NCI-H2171 (cell line): ENCODE measurements at regions not wholly inside any gene's neighbourhood (a gene's known extent, or its start where the extent isn't known, plus 50 kb on each side); places are given as distances from the start of the nearest gene placed in this dataset.
A peak's percentile ranks its signal among the peaks of the same experiment; 100 is the strongest.
"Not testable (repeated sequence)": the region's sequence is repeated elsewhere in the genome, so short reads cannot be mapped to it uniquely, and the experiment has no call there.

Source experiments
- DNase-seq: peaks from one replicate; lab custom pipeline; 2025; lab: John Stamatoyannopoulos, UW

DNA sequence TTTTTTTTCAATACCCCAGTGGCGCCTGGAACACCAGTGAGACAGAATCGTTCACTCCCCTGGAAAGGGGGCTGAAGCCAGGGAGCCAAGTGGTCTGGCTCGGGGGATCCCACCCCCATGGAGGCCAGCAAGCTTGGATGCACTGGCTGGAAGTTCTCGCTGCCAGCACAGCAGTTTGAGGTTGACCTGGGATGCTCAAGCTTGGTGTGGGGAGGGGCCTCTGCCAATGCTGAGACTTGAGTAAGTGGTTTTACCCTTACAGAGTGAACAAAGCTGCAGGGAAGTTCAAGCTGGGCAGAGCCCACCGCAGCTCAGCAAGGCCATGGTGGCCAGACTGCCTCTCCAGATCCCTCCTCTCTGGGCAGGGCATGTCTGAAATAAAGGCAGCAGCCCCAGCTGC, 276.2 kb upstream of the CNTN6 start:
- DNase-seq: no peak

DNA sequence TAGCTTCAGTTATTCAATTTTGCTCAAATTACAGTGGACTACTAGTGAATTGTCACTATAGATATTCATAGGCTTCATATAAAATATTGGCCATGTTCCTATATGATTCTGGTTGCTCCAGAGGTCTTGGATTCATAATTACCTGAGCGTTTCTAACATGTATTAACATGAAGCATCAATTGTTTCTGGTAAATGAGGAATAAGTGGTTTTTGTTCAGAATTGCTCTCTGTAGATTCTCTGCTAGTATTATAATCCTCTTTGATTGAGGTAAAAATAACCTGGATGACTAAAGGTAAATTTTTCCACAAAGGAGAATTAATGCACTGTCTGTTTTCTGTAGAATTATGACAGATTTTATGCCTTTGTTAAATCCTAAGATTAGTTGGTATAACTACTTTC, 258.1 kb upstream of the CNTN6 start:
- DNase-seq: no peak

DNA sequence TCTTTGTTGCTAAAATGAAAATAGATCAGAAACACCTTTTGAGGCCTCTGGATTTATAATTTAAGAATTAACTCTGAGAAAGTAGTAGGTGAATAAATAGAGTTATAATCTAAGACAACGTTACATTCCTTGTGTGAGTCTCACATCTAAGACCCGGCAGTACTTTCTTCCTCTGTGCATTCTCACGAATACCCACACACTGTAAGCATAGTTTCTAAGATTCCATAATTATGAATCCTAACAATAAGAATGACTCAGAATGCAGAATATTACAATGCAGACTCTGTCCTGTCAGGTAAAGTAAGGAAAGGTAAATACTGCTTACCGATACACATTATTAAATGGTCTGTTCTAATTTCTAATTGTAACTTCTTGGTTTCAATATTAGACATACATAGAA, 257.7 kb upstream of the CNTN6 start:
- DNase-seq: no peak

DNA sequence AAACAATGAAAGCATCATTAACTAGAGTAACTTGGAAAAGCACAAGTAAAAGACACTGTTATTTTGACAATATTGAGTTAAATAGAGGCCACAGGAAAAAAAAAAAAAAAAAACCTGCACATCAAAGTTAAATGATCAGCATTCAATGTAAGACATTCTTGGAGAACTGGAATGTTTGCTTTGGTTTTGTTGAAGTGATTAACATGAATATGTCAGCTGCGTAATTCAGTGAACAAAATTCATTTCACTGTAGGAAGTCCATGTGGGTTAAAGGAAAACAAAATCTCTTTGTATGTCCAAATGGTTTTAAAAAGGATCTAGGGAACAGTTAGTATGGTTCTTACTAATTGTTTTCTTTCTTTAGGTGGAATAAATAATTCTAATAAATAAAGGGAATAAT, 252.8 kb upstream of the CNTN6 start:
- no peak for DNase-seq

DNA sequence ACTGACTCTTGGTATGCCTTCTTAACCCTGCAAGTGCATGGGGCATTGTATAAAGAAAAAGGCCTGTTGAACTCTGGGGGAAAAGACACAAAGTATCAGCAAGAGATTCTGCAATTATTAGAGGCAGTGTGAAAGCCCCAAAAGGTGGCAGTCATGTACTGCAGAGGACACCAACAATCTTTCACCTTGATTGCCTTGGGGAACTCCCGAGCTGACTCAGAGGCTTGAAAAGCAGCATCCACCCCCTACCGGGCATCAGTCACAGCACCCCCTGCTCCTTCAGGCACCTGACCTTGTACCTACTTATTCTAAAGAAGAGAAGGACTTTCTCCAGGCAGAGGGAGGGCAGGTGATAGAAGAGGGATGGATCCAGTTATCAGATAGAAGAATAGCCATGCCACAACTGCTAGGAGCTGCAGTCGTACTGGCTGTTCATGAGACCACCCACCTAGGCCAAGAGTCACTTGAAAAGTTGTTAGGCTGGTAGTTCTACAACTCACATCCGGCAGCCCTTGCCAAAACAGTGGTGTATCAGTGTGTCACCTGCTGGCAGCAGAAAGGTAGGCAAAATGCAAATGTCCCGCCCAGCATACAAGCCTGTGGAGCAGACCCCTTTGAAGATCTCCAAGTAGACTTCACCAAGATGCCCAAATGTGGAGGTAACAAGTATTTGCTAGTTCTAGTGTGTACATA, 241.6 kb upstream of the CNTN6 start:
- DNase-seq: no peak

DNA sequence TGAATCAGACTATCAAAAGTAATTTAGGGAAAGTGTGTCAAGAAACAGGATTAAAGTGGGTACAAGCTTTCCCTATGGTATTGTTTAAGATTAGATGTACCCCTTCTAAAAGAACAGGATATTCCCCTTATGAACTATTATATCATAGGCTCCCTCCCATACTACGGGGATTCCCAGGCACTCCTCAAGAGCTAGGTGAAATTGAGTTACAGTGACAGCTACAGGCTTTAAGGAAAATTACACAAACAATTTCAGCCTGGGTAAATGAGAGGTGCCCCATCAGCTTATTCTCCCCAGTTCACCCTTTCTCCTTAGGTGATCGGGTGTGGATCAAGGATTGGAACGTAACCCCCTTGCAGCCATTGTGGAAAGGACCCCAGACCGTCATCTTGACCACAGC, 240.8 kb upstream of the CNTN6 start:
- no peak for DNase-seq

DNA sequence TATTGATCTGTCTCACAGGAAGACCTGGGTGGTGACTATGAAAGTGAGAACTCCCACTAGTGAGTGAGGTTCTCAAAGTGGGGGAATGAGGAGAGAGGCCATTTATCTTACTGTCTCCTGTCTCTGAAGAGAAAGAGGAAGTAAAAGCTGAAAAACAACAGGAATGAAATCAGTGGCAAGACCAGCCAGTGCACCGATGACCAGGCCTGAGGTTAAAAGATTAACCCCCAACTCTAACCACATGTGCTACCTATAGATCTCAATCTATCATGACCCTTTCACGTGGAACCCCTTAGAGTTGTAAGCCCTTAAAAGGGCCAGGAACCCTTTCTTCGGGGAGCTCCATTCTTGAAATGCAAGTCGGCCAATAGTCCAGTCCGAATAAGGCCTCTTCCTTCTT, 239.3 kb upstream of the CNTN6 start:
- DNase-seq: no peak

DNA sequence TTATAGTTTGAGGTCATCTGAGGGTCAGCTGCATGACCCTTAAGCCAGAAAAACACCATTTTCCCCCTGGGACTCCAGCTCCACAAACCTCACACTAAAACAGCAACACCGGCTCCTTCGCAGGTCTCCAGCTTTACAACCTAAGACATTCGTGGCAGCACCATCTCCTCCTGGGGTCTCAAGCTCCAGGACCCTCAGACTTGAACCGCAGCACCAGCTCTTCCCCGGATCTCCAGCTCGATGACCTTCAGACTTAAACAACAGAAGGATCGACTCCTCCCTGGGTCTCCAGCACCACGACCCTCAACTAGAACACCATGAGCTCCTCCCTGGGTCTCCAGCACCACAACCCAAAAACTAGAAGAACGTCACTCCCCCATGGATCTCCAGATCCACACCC, 233.7 kb upstream of the CNTN6 start:
- DNase-seq: no peak

DNA sequence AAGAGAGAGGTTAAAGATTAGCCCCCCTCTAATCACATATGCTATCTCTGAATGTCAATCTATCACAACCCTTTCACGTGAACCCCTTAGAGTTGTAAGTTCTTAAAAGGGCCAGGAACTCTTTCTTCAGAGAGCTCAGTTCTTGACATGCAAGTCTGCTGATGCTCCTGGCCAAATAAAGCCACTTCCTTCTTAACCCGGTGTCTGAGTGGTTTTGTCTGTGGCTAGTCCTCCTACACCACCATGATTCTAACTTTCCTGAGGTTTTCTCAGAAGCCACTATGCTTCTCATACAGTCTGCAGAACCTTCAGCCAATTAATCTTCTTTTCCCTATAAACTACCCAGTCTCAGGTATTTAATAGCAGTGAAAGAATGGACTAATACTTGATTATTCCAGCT, 231.1 kb upstream of the CNTN6 start:
- no peak for DNase-seq

DNA sequence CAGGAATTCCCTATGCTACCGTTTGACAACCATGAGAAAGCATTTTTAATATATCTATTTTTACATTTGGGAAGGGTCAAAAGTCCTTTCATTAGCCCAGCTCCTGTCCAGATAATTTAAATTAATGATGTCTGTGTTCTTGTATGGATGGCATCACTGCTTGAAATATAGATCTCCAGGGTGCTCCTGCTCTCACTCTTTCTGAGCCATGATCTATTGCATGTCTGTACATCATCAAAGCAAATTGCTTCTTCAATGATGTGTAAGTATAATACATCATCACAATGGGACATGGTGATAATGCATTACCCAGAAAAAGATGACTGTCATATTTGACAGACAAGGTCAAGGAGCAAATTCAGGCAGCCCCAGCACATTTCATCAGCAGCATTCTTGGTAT, 223.6 kb upstream of the CNTN6 start:
- no peak for DNase-seq

DNA sequence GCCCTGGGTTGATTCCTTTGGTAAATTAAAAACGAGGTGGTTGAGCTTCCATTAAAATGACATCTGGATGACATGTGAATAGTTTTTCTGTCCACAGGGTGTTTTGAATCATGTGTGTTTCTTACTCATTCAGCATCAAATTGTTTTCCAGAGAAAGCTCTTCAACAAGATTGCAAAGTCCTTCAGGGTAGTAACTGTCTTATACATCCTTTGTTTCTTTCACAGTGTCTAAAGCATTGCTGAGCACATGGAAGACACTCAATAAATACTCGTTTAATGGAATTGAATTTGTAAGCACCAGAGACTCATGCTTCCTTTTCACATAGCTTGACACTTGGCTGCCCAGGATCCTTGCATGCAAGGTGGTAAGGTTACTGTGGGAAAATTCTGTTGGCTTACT, 223.1 kb upstream of the CNTN6 start:
- DNase-seq: no peak

DNA sequence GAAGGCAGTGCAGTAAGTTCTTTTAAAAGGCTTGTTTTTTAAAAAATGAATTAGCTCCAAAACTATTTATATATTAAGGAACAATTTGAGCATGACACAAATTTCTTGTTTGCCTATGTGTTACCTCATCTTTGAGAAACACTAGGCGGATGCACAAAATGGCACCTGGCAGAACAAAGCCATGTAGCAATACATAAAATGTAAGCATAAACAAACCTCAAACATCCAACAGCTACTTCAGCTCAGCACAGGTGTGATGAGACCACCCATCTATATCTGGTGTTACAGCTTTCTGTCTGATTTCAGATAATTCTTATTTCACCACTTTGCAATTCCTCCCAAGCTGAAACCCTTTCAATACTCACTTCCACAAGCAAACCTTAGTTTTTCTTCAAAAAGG, 221.2 kb upstream of the CNTN6 start:
- DNase-seq: no peak

DNA sequence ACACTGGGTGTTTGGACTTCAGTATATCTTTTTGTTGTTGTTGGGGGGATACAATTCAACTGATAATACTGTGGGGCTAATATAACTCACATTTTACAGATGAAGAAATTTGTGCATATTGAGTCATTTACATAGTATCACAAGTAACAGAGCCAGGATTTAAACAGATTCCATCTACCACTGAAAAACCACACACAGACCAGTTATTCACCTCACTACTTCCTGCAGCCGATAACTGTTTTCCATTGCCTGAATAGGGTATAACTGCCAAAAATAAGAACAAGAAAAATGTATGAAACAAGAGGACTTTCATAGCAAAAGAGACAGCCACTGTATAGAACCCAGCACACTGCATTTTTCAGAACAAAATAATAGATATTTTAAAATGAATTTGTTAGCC, 215.8 kb upstream of the CNTN6 start:
- DNase-seq: no peak

DNA sequence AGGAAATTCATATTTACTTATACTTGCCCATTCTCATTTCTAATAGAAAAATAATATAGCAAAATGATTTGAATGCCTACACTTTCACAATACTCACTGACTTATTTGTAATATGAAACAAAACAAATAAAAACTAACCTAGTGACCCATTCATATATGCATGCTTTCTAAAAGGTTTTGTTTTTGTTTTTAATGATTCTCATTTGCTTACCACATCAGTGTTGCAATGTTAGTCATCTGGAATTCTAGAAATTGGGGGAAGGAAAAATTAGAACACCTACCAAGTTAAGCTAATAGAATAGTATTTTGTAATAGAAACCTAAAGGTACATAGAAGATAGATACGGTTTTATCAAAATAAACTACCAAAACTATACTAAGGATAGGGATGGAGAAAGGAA, 214.1 kb upstream of the CNTN6 start:
- DNase-seq: no peak

DNA sequence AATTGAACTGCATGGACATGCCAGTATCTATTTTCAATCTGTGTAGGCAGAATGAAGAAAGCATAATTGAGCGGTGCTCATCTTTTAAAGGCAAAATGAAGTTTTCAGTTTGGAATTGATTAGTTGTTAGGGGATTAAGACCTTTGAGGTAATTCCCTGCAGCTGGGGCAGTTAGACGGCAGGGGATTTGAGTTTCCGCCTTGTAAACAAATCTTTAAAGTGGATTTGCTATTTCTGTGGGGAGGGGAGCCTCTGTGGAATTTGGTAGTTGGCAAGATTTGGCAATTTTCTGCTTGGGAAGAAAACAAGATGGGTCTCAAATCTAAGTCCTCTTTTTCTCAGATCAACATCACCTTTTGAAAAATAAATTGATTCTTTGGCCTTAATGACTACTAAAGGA, 212.5 kb upstream of the CNTN6 start:
- DNase-seq: no peak

DNA sequence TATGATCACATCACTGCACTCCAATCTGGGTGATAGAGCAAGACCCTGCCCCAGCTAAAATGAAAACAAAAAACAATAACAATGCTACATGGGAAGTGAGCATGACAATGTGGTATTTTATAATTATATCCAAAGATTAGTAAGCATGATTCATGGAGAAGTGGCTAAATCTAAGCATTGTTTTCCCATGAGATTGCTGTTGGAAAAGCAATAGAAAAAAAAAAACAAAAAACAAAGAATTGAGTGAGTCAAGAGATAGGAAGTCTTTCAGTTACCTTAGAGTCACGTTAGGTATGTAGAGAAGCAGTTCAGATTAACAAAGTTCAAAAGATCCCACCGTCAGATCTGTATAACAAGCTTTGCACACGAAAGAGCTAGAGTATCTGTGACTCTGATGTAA, 210.3 kb upstream of the CNTN6 start:
- no peak for DNase-seq

DNA sequence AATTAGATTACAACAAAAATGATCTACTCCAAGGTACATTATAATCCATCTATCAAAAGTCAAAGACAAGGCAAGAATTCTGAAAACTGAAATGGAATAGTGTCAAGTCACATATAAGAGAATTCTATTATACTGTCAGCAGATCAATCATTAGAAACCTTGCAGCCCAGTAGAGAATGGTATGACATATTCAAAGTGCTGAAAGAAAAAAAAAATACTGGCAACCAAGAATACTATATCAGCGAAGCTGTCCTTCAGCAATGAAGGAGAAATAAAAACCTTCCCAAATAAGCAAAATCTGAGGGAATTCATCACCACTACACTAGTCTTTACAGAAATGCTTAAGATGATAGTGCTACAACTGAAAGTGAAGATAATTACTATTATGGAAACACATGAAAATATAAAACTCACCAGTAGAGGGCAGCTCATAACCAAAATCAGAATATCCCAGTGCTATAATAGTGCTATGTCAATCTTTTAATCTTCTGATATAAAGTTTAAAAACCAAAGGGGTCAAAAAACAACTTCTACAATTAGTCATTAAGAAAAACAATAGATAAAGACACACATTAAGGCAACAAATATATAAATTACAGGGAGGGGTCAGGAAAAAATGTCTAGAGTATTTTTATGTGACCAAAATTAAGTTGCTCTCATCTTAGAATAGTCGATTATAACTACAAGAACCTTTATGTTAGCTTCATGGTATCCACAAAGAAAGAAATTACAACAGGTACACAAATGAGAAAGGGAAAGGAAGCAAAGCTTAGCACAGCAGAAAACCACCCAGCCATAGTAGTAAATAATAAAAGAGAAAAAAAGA, 190.7 kb upstream of the CNTN6 start:
- no peak for DNase-seq

DNA sequence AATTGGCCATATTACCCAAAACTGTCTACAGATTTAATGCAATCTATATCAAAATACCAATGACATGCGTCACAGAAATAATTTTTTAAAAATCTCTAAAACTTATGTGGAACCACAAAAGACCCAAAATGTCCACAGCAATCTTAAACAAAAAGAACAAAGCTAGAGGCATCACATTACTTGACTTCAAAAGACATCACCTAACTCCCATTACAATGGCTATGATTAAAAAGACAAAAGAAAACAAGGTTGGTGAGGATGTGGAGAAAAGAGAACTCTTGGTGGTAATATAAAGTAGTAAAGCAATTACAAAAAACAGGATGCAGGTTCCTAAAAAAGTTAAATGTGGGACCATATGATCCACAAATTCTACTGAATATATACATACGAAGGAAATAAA, 187.6 kb upstream of the CNTN6 start:
- no peak for DNase-seq

DNA sequence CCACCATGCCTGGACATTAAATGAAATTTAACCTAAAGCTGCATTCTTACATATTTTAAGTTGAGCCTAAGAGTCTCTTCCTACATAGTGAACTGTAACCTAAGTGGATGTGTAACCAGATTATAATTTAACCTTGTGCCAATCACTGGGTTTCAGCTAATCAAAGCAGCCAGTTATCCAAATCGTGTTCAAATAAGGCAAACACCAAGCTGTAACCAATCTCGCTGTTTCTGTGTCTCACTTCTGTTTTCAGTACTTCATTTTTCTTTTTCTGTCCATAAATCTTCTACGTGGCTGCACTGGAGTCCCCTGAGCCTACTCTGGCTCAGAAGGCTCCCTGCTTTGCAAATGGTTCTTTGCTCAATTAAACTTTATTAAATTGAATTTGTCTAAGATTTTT, 186.1 kb upstream of the CNTN6 start:
- no peak for DNase-seq

DNA sequence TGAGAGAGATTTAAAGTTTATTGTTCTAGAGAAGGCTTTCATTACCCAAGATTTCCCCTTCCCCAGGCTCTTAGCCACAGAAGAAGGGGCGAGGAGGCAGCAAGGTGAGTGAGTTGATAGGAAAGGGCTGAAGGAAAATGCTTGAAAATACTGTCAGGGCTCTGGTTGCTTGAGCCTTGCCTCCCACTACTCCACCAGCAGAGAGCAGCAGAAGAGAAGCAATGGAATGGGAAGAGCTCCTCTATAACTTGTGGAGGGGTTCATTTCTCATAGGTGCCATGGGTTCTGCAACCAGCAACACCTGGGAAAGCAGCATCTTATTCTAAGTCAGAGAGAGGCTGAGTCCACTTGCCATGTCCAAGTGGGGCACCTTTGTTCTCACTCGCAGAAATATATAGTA, 184.0 kb upstream of the CNTN6 start:
- peak; percentile 12 for DNase-seq

DNA sequence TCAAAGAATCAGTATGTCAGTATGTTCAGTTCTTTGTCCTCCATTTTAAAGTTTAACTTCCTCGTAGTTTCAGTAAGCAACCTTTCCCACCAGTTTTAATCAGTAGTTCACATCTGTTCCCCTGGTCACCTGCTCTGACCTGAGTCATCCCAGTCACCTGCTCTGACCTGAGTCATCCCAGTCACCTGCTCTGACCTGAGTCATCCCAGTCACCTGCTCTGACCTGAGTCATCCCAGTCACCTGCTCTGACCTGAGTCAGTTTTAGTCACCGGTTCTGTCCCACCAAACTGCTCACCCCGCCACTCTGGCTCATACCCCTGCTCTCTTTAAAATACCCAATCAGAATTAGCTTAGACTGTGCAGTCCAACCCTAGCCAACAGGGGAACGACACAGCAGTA, 180.1 kb upstream of the CNTN6 start:
- DNase-seq: not testable (repeated sequence)

DNA sequence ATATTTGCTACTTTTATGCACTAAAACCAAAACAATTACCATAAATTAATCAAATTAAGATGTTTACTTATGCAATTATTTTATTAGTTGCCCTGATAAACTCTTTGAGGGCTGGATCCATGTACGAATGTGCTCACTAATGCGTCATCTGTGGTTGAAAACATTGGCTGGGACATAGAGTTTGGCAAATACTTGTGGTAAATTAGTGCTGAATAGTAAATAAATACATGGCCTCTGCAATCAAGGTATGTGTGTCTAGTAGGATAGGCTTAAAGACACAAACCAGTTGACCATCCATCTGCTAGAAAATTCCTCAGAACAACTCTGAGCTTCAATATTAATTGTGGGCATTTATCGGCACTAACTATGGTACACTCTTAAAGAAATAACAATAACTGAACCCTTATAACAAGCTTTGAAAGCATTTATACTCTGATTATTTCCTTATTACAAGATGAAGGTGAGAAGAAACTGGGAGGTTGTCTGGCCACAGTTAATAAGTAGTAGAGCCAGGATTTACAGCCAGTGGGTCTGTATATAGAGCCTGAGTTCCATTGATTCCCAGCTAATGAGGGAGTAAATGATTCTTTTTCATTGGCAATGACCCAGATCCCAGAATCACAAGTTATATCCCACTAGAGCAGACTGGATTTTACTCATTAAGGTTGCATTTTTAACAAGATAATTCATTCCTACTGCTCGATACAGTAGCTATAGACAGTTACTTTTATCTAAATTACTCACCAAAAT, 169.5 kb upstream of the CNTN6 start:
- DNase-seq: no peak

DNA sequence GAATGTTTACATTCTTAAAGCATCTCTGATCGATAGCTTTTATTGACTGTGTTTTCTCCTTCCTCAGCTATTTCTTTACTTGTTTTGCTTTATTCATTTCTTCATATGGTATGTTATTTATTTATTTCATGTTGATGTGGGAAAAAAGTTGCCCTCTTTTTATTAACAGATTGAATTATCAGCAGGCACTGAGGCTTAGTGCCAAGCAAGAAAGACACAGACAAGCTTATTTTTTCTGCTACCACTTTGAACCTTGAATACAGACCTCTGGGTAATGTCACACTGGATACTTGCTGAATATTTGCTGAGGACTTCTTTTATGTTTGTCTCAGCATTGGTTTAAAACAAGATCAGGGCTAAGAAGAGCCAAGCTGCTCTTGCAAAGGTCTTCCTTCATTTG, 162.0 kb upstream of the CNTN6 start:
- DNase-seq: no peak
